Activated gamma-delta T cell (primary cell): ENCODE measurements at regions not wholly inside any gene's neighbourhood (a gene's known extent, or its start where the extent isn't known, plus 50 kb on each side); places are given as distances from the start of the nearest gene placed in this dataset.
"Not testable (repeated sequence)": the region's sequence is repeated elsewhere in the genome, so short reads cannot be mapped to it uniquely, and the experiment has no call there.

Experiments used
- DNase-seq: peaks from one replicate; lab custom pipeline; 2025; lab: John Stamatoyannopoulos, UW

GRCh38 chr5:27158775-27159174 is 120.4 kb upstream of the CDH9 start:
- DNase-seq = no peak

GRCh38 chr5:27158171-27158570 is 119.8 kb upstream of the CDH9 start:
- DNase-seq = no peak

- no peak for DNase-seq
Observed at GRCh38 chr5:27144456-27144855, 106.1 kb upstream of the CDH9 start.

GRCh38 chr5:27140831-27141230 is 102.4 kb upstream of the CDH9 start:
- DNase-seq = no peak

- no peak for DNase-seq
Observed at GRCh38 chr5:27130587-27130986, 92.2 kb upstream of the CDH9 start.

GRCh38 chr5:27129926-27130325 is 91.5 kb upstream of the CDH9 start:
- no peak for DNase-seq

- DNase-seq = no peak
Observed at GRCh38 chr5:27125856-27126255, 87.5 kb upstream of the CDH9 start.

- DNase-seq = no peak
Observed at GRCh38 chr5:27124590-27124989, 86.2 kb upstream of the CDH9 start.

- not testable (repeated sequence) for DNase-seq
Observed at GRCh38 chr5:27119736-27120321, 81.4 kb upstream of the CDH9 start.

GRCh38 chr5:27103486-27103885 is 65.1 kb upstream of the CDH9 start:
- DNase-seq = no peak

GRCh38 chr5:27095761-27096160 is 57.4 kb upstream of the CDH9 start:
- DNase-seq = not testable (repeated sequence)

GRCh38 chr5:27093279-27093678 is 54.9 kb upstream of the CDH9 start:
- DNase-seq = no peak

- no peak for DNase-seq
Observed at GRCh38 chr5:27091858-27092257, 53.5 kb upstream of the CDH9 start.

- not testable (repeated sequence) for DNase-seq
Observed at GRCh38 chr5:27088822-27089221, 50.4 kb upstream of the CDH9 start.
